ENCODE measurements at regions not wholly inside any gene's neighbourhood (a gene's known extent, or its start where the extent isn't known, plus 50 kb on each side); places are given as distances from the start of the nearest gene placed in this dataset.

DNA sequence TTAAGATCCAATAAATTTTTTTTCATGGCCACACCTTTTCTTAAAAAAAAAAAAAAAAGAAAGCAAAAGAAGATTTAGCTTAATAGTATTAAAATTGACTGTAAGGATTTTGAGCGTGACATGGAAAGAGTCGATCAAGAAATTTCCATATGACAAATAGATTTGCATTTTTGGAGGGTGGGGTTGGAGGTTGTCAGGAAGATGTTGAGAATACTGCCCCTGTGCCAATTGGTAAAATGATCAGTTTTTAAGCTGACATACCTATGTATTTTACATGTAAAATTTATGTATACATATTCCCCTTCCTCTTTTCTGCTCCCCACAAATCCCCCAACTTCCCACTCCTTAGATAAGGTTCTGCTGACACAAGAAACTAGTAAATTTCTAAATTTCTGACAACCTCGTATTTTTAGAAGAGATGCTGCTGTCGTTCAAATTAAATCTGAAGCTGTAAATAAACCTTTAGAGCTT is 520.9 kb downstream of the CD83 start:
- intact Hi-C loops (cut with micrococcal nuclease) = loop anchor here in 1 of 2 donors (5.0 to 10.0 kb wide), 4 partner anchors 186 to 1539 kb away; partner anchors contain the start of gene JARID2

DNA sequence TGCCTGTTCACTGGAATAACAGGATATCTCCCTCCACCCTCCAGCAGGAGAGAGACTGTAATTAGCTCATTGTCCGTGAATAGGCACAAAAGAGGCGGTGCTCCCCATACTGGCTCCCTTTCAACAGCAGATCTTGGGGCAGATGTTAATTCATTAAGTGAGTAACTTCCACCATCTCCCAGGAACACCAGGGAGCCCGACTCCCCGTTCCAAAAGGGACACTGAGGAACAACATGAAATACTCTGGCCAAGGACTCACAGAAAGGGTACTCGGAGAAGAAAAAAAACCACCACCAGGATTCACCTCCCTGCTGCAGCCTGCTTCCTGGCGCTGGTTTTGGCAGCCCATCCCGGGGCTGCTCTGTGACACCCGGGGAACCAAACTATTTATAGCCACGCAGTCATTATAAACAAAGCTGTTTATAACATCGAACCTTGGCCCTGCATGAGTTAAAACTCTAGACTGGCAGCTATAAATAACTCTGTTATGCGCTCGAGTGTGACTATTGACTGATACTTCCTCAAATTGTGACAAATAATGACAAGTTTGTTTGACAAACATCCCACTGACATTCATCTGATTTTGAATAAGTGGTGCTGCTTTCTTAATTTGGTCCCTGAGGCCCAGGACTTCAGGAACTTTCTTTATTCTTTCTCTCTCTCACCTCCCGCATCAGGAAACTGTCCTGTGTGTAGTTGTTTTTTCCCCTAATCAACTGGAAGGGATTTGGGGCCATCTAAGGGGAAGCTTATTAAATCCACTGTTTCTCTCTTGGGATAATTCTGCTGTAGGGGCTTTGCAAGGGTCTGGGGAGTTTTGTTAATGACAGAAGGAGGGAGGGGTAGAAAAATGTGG is 521.6 kb downstream of the CD83 start:
- H3K27ac Mint-ChIP-seq = peak overlapping the region in 2 of 9 donors; percentile 25 to 46
- intact Hi-C loops (cut with micrococcal nuclease) = loop anchor here in 1 of 2 donors (5.0 to 10.0 kb wide), 4 partner anchors 187 to 1538 kb away; partner anchors contain the start of gene JARID2
- CTCF ChIA-PET = no interaction called here

More for the DNA sequence above, 520.9 kb downstream of the CD83 start:
- Mint-ChIP-seq H3K4me3 (no peak overlapping the region), H3K27me3 (peaks cover 0 to 29% (median 4%) of the 10 kb centered on the region in 5 donors), H3K36me3 (peaks cover 0 to 3% (median 0%) of the 10 kb centered on the region in 5 donors), H3K27ac (peak overlapping the region in 1 of 9 donors; percentile 46), H3K9me3 (peaks cover 0 to 1% (median 0%) of the 10 kb centered on the region in 11 donors), H3K4me1 (peaks cover 48 to 70% (median 59%) of the 10 kb centered on the region in 7 donors)
- H3K36me3 ChIP-seq (ENCODE audit: control insufficient read depth in 2 of 3, insufficient read depth in 3 of 3, low read length in 3 of 3) = no peaks in the 10 kb centered on the region
- H3K27ac ChIP-seq (ENCODE audit: low read depth, low read length) = no peak overlapping the region
- no peak for ATAC-seq
- no peak for DNase-seq
- H3K4me3 ChIP-seq (ENCODE audit: low read length) = no peak overlapping the region
- no peaks in the 10 kb centered on the region for H3K9me3 ChIP-seq (ENCODE audit: control insufficient read depth in 2 of 3, low read length in 3 of 3)
- no peaks in the 10 kb centered on the region for H3K27me3 ChIP-seq (ENCODE audit: control insufficient read depth in 2 of 2, insufficient read depth in 2 of 2, low read length in 2 of 2)
- ChIA-PET CTCF (no interaction called here), POLR2A (interaction anchor here (0.7 kb wide), 2 partner anchors 21 to 171 kb away, joined by 3 to 5 read pairs; no protein-coding TSS in a partner anchor)
- H3K4me1 ChIP-seq (ENCODE audit: control insufficient read depth in 2 of 2, insufficient read depth in 2 of 2, low read length in 2 of 2) = peaks cover 28 to 35% of the 10 kb centered on the region in 2 donors

DNA sequence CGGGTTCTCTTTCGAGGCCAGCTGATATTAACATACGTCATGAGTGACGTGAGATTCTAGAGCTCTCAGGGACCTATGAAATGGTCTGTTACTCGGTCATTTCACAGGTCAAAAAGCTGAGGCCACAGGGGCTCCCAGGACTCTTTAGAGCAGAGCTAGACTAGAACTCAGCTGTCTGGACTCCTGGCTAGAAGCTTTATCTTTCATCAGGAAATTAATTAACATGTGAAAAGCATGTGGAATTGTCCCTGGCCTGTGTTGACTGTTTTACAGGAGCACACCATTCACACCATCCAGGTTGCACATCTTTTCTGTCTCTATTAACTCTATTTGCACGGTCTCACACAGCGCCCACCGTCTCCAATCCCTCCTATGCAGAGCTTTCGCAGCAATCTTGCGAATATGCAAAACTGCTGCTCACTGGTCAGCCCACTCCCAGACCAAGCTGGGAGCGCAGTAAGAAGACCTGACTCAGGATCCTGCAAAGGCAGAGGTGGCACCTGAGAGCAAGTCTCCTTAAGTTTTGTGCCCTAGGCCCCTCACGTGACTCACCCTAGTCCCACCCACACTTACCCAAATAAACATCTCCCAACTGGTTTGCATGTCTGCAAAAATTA is 522.5 kb downstream of the CD83 start:
- ChIA-PET CTCF (no interaction called here), POLR2A (interaction anchor here (1.6 kb wide), 1 partner anchor 17 kb away, joined by 5 read pairs; no protein-coding TSS in a partner anchor)
- peak overlapping the region in 1 of 9 donors; percentile 35 for H3K27ac Mint-ChIP-seq
- H3K4me1 ChIP-seq (ENCODE audit: control insufficient read depth in 2 of 2, insufficient read depth in 2 of 2, low read length in 2 of 2) = peaks cover 18 to 19% of the 10 kb centered on the region in 2 donors
- H3K27ac ChIP-seq (ENCODE audit: low read depth, low read length) = no peak overlapping the region
- no peaks in the 10 kb centered on the region for H3K36me3 ChIP-seq (ENCODE audit: control insufficient read depth in 2 of 3, insufficient read depth in 3 of 3, low read length in 3 of 3)
- no peak overlapping the region for H3K4me3 ChIP-seq (ENCODE audit: low read length)
- H3K4me3 Mint-ChIP-seq = peak overlapping the region in 1 of 10 donors; percentile 13
- no peak for ATAC-seq
- H3K27me3 Mint-ChIP-seq = peaks cover 0 to 24% (median 4%) of the 10 kb centered on the region in 5 donors
- H3K27me3 ChIP-seq (ENCODE audit: control insufficient read depth in 2 of 2, insufficient read depth in 2 of 2, low read length in 2 of 2) = no peaks in the 10 kb centered on the region
- intact Hi-C loops (cut with micrococcal nuclease) = loop anchor here in 1 of 2 donors (5.0 to 10.0 kb wide), 4 partner anchors 188 to 1537 kb away; partner anchors contain the start of gene JARID2
- DNase-seq = no peak
- no peaks in the 10 kb centered on the region for H3K36me3 Mint-ChIP-seq
- peaks cover 0 to 1% (median 0%) of the 10 kb centered on the region in 11 donors for H3K9me3 Mint-ChIP-seq
- peaks cover 32 to 53% (median 43%) of the 10 kb centered on the region in 7 donors for H3K4me1 Mint-ChIP-seq
- no peaks in the 10 kb centered on the region for H3K9me3 ChIP-seq (ENCODE audit: control insufficient read depth in 2 of 3, low read length in 3 of 3)

More for the DNA sequence above, 521.6 kb downstream of the CD83 start:
- no peak overlapping the region for H3K4me3 ChIP-seq (ENCODE audit: low read length)
- peak overlapping the region in 1 of 10 donors; percentile 14 for H3K4me3 Mint-ChIP-seq
- H3K27me3 Mint-ChIP-seq = peaks cover 0 to 25% (median 4%) of the 10 kb centered on the region in 5 donors
- peaks cover 27 to 29% of the 10 kb centered on the region in 2 donors for H3K4me1 ChIP-seq (ENCODE audit: control insufficient read depth in 2 of 2, insufficient read depth in 2 of 2, low read length in 2 of 2)
- peaks cover 0 to 1% (median 0%) of the 10 kb centered on the region in 11 donors for H3K9me3 Mint-ChIP-seq
- DNase-seq (no peak), ATAC-seq (peak; percentile 54)
- H3K36me3 Mint-ChIP-seq = no peaks in the 10 kb centered on the region
- H3K36me3 ChIP-seq (ENCODE audit: control insufficient read depth in 2 of 3, insufficient read depth in 3 of 3, low read length in 3 of 3) = no peaks in the 10 kb centered on the region
- no peaks in the 10 kb centered on the region for H3K27me3 ChIP-seq (ENCODE audit: control insufficient read depth in 2 of 2, insufficient read depth in 2 of 2, low read length in 2 of 2)
- H3K27ac ChIP-seq (ENCODE audit: low read depth, low read length) = no peak overlapping the region
- peaks cover 41 to 63% (median 52%) of the 10 kb centered on the region in 7 donors for H3K4me1 Mint-ChIP-seq
- H3K9me3 ChIP-seq (ENCODE audit: control insufficient read depth in 2 of 3, low read length in 3 of 3) = no peaks in the 10 kb centered on the region
- POLR2A ChIA-PET = interaction anchor here (0.6 to 1.6 kb wide), 4 partner anchors 16 to 1599 kb away, joined by 3 to 5 read pairs (median 4); partner anchors contain the start of gene GMPR

- no peaks in the 10 kb centered on the region for H3K36me3 Mint-ChIP-seq
- no peaks in the 10 kb centered on the region for H3K36me3 ChIP-seq (ENCODE audit: control insufficient read depth in 2 of 3, insufficient read depth in 3 of 3, low read length in 3 of 3)
- H3K4me3 Mint-ChIP-seq = no peak overlapping the region
- peak overlapping the region in 3 of 9 donors; percentile 2 to 21 (median 20) for H3K27ac Mint-ChIP-seq
- H3K4me3 ChIP-seq (ENCODE audit: low read length) = no peak overlapping the region
- H3K9me3 Mint-ChIP-seq = peaks cover 0 to 2% (median 0%) of the 10 kb centered on the region in 11 donors
- peaks cover 28 to 48% (median 38%) of the 10 kb centered on the region in 7 donors for H3K4me1 Mint-ChIP-seq
- peaks cover 12 to 14% of the 10 kb centered on the region in 2 donors for H3K4me1 ChIP-seq (ENCODE audit: control insufficient read depth in 2 of 2, insufficient read depth in 2 of 2, low read length in 2 of 2)
- peaks cover 0 to 22% (median 4%) of the 10 kb centered on the region in 5 donors for H3K27me3 Mint-ChIP-seq
- CTCF ChIA-PET = no interaction called here
- DNase-seq (no peak), ATAC-seq (no peak)
- no peak overlapping the region for H3K27ac ChIP-seq (ENCODE audit: low read depth, low read length)
- no peaks in the 10 kb centered on the region for H3K9me3 ChIP-seq (ENCODE audit: control insufficient read depth in 2 of 3, low read length in 3 of 3)
- POLR2A ChIA-PET = interaction anchor here (1.6 kb wide), 1 partner anchor 17 kb away, joined by 5 read pairs; no protein-coding TSS in a partner anchor
- intact Hi-C loops (cut with micrococcal nuclease) = no loop called here
- H3K27me3 ChIP-seq (ENCODE audit: control insufficient read depth in 2 of 2, insufficient read depth in 2 of 2, low read length in 2 of 2) = no peaks in the 10 kb centered on the region
Measured at GRCh38 chr6:14640631-14641030, 523.1 kb downstream of the CD83 start.

- no peak overlapping the region for H3K27ac ChIP-seq (ENCODE audit: low read depth, low read length)
- no peak overlapping the region for H3K4me3 Mint-ChIP-seq
- H3K27me3 ChIP-seq (ENCODE audit: control insufficient read depth in 2 of 2, insufficient read depth in 2 of 2, low read length in 2 of 2) = no peaks in the 10 kb centered on the region
- peak overlapping the region in 1 of 9 donors; percentile 20 for H3K27ac Mint-ChIP-seq
- ChIA-PET POLR2A (no interaction called here), CTCF (no interaction called here)
- no peaks in the 10 kb centered on the region for H3K36me3 ChIP-seq (ENCODE audit: control insufficient read depth in 2 of 3, insufficient read depth in 3 of 3, low read length in 3 of 3)
- intact Hi-C loops (cut with micrococcal nuclease) = no loop called here
- DNase-seq = no peak
- H3K36me3 Mint-ChIP-seq = no peaks in the 10 kb centered on the region
- no peak for ATAC-seq
- H3K9me3 ChIP-seq (ENCODE audit: control insufficient read depth in 2 of 3, low read length in 3 of 3) = no peaks in the 10 kb centered on the region
- H3K4me3 ChIP-seq (ENCODE audit: low read length) = no peak overlapping the region
- peaks cover 18 to 38% (median 28%) of the 10 kb centered on the region in 7 donors for H3K4me1 Mint-ChIP-seq
- H3K4me1 ChIP-seq (ENCODE audit: control insufficient read depth in 2 of 2, insufficient read depth in 2 of 2, low read length in 2 of 2) = peaks cover 3 to 4% of the 10 kb centered on the region in 2 donors
- H3K9me3 Mint-ChIP-seq = peaks cover 0 to 2% (median 0%) of the 10 kb centered on the region in 11 donors
- H3K27me3 Mint-ChIP-seq = peaks cover 0 to 22% (median 4%) of the 10 kb centered on the region in 5 donors
Measured at GRCh38 chr6:14641423-14642135, 524.0 kb downstream of the CD83 start.

DNA sequence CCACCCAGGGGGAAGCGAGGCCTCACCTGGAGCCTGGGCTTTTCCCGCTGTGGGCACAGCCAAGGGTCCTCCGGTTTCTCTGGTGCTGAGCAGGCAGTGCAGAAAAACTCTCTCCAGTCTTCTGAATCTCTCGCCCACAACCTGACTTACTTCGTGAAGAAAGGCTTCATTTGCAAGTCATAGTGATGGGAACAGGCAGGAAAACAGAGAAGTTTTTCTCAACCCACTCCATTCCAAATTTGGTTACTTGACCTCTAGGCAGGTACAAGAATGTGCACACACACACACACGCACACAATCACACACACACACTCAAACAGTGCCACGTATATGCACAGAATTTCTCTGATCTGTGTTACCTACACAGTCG is 524.5 kb downstream of the CD83 start:
- intact Hi-C loops (cut with micrococcal nuclease) = no loop called here
- Mint-ChIP-seq H3K4me3 (no peak overlapping the region), H3K36me3 (no peaks in the 10 kb centered on the region), H3K9me3 (peaks cover 0 to 2% (median 0%) of the 10 kb centered on the region in 11 donors), H3K27ac (no peak overlapping the region), H3K27me3 (peaks cover 0 to 20% (median 4%) of the 10 kb centered on the region in 5 donors), H3K4me1 (peaks cover 17 to 33% (median 23%) of the 10 kb centered on the region in 7 donors)
- Histone ChIP-seq H3K27me3 (ENCODE audit: control insufficient read depth in 2 of 2, insufficient read depth in 2 of 2, low read length in 2 of 2) (no peaks in the 10 kb centered on the region), H3K27ac (ENCODE audit: low read depth, low read length) (no peak overlapping the region), H3K9me3 (ENCODE audit: control insufficient read depth in 2 of 3, low read length in 3 of 3) (no peaks in the 10 kb centered on the region), H3K4me1 (ENCODE audit: control insufficient read depth in 2 of 2, insufficient read depth in 2 of 2, low read length in 2 of 2) (no peaks in the 10 kb centered on the region), H3K36me3 (ENCODE audit: control insufficient read depth in 2 of 3, insufficient read depth in 3 of 3, low read length in 3 of 3) (no peaks in the 10 kb centered on the region), H3K4me3 (ENCODE audit: low read length) (no peak overlapping the region)
- DNase-seq = no peak
- POLR2A ChIA-PET = no interaction called here
- CTCF ChIA-PET = no interaction called here
- ATAC-seq = no peak

All from naive thymus-derived CD4-positive, alpha-beta T cell (primary cell).